HEK293 (cell line): ENCODE measurements at regions not wholly inside any gene's neighbourhood (a gene's known extent, or its start where the extent isn't known, plus 50 kb on each side); places are given as distances from the start of the nearest gene placed in this dataset.

Experiments used
- CTCF ChIA-PET: fragments of 350-600 bp; formaldehyde crosslinking; extraction: SDS; loops from one replicate; lab custom pipeline; 2021; ENCODE audit warnings: antibody characterized with exemption; lab: Yijun Ruan, JAX
- POLR2A ChIA-PET: fragments of 300-600 bp; formaldehyde crosslinking; extraction: SDS; loops from one replicate; lab custom pipeline; 2020; ENCODE audit warnings: antibody characterized with exemption, inconsistent platforms; lab: Yijun Ruan, JAX
- H3K27ac ChIP-seq: fragments of 200-500 bp; sonication (Bioruptor generic); 2 replicates; pipeline ENCODE4 v1.5.1; 2014; ENCODE audit warnings: low read depth, low read length, control low read depth, inconsistent platforms; ENCODE audit errors: extremely low read depth
- H3K36me3 ChIP-seq, 2 experiments: fragments of 200-500 bp in 1 of 2; sonication (Bioruptor generic) in 1 of 2; 1 replicate in 1 of 2; 2 replicates in 1 of 2; pipeline ENCODE4 v1.5.1; 2014 to 2017; ENCODE audit warnings: inconsistent platforms in 2 of 2, low read length in 2 of 2; ENCODE audit not compliant: control insufficient read depth in 2 of 2, insufficient read depth in 1 of 2
- H3K4me1 ChIP-seq: fragments of 200-500 bp; sonication (Bioruptor generic); 2 replicates; pipeline ENCODE4 v1.5.1; 2014; ENCODE audit warnings: mild to moderate bottlenecking, low read length, inconsistent platforms; ENCODE audit not compliant: control insufficient read depth, insufficient read depth
- H3K4me3 ChIP-seq: 2 replicates; pipeline ENCODE4 v1.5.1; 2011; ENCODE audit warnings: low read depth, mild to moderate bottlenecking, control low read depth, low read length, moderate library complexity
- H3K9me3 ChIP-seq: fragments of 200-500 bp; sonication (Bioruptor generic); 2 replicates; pipeline ENCODE4 v1.5.1; 2014; ENCODE audit warnings: low read depth, low read length, inconsistent platforms; ENCODE audit not compliant: control insufficient read depth, insufficient read depth
- KLF10 ChIP-seq: fragments of 450-650 bp; IDR thresholded peaks from 2 replicates; pipeline ENCODE4 v1.5.1; 2018; ENCODE audit warnings: missing biosample characterization, mild to moderate bottlenecking, missing genetic modification characterization
- PRDM2 ChIP-seq: fragments of 450-650 bp; formaldehyde crosslinking; IDR thresholded peaks from 2 replicates; pipeline ENCODE4 v1.5.1; 2016; ENCODE audit warnings: missing biosample characterization, missing genetic modification characterization, borderline replicate concordance
- SCRT2 ChIP-seq: fragments of 450-650 bp; formaldehyde crosslinking; IDR thresholded peaks from 2 replicates; pipeline ENCODE4 v1.5.1; 2016; ENCODE audit warnings: missing biosample characterization, missing genetic modification characterization
- TCF7L2 ChIP-seq: IDR thresholded peaks from 2 replicates; pipeline ENCODE4 v1.6.1; 2011; ENCODE audit warnings: low read depth, mild to moderate bottlenecking, inconsistent platforms, low read length, moderate library complexity, borderline replicate concordance
- ZNF114 ChIP-seq: fragments of 450-650 bp; formaldehyde crosslinking; IDR thresholded peaks from 2 replicates; pipeline ENCODE4 v1.5.0; 2017; ENCODE audit warnings: missing biosample characterization, missing genetic modification characterization
- ZNF174 ChIP-seq: fragments of 450-650 bp; formaldehyde crosslinking; IDR thresholded peaks from 2 replicates; pipeline ENCODE4 v1.5.0; 2017; ENCODE audit warnings: missing biosample characterization, mild to moderate bottlenecking, missing genetic modification characterization
- ZNF18 ChIP-seq: fragments of 450-650 bp; formaldehyde crosslinking; IDR thresholded peaks from 2 replicates; pipeline ENCODE4 v1.5.1; 2016; ENCODE audit warnings: missing biosample characterization, missing genetic modification characterization
- ZNF202 ChIP-seq: fragments of 450-650 bp; formaldehyde crosslinking; IDR thresholded peaks from 2 replicates; pipeline ENCODE4 v1.5.1; 2016; ENCODE audit warnings: missing biosample characterization, missing genetic modification characterization, borderline replicate concordance
- ZNF280D ChIP-seq: fragments of 450-650 bp; formaldehyde crosslinking; IDR thresholded peaks from 2 replicates; pipeline ENCODE4 v1.5.1; 2016; ENCODE audit warnings: missing biosample characterization, missing genetic modification characterization
- ZNF350 ChIP-seq: fragments of 450-650 bp; formaldehyde crosslinking; IDR thresholded peaks from 2 replicates; pipeline ENCODE4 v1.5.0; 2017; ENCODE audit warnings: missing biosample characterization, mild to moderate bottlenecking, missing genetic modification characterization
- ZNF404 ChIP-seq: fragments of 450-650 bp; formaldehyde crosslinking; IDR thresholded peaks from 2 replicates; pipeline ENCODE4 v1.5.1; 2017; ENCODE audit warnings: missing biosample characterization, missing genetic modification characterization
- ZNF48 ChIP-seq: fragments of 450-650 bp; formaldehyde crosslinking; IDR thresholded peaks from 2 replicates; pipeline ENCODE4 v1.5.1; 2016; ENCODE audit warnings: missing biosample characterization, missing genetic modification characterization
- ZNF510 ChIP-seq: fragments of 450-650 bp; formaldehyde crosslinking; IDR thresholded peaks from 2 replicates; pipeline ENCODE4 v1.5.1; 2018; ENCODE audit warnings: mild to moderate bottlenecking, missing genetic modification characterization, missing biosample characterization; ENCODE audit not compliant: insufficient replicate concordance
- ZNF580 ChIP-seq: fragments of 450-650 bp; formaldehyde crosslinking; IDR thresholded peaks from 2 replicates; pipeline ENCODE4 v1.5.1; 2016; ENCODE audit warnings: missing biosample characterization, missing genetic modification characterization
- ZNF645 ChIP-seq: fragments of 450-650 bp; formaldehyde crosslinking; IDR thresholded peaks from 2 replicates; pipeline ENCODE4; 2016; ENCODE audit warnings: missing biosample characterization, missing genetic modification characterization
- ZNF658 ChIP-seq: fragments of 450-650 bp; formaldehyde crosslinking; IDR thresholded peaks from 2 replicates; pipeline ENCODE4; 2016; ENCODE audit warnings: missing biosample characterization, missing genetic modification characterization
- ZNF76 ChIP-seq: fragments of 450-650 bp; formaldehyde crosslinking; IDR thresholded peaks from 2 replicates; pipeline ENCODE4; 2016; ENCODE audit warnings: low read depth, missing biosample characterization, missing genetic modification characterization, borderline replicate concordance

GRCh38 chr3:110301781-110302180 is 769.8 kb upstream of the NECTIN3 start (continued):
- no peak for TF ChIP-seq ZNF580 (tag by site-specific recombination)
- no peak for TF ChIP-seq ZNF202 (tag by site-specific recombination)

GRCh38 chr3:110307065-110307809 is 764.4 kb upstream of the NECTIN3 start:
- TF ChIP-seq ZNF350, result no peak
- no peak for TF ChIP-seq ZNF645
- TF ChIP-seq ZNF18 (tag by site-specific recombination), result no peak
- no peak for TF ChIP-seq ZNF404 (tag by site-specific recombination)
- no peak for TF ChIP-seq ZNF76 (tag by site-specific recombination)
- no peak for TF ChIP-seq ZNF510 (tag by site-specific recombination)
- TF ChIP-seq, all 188 proteins: peak for 0
- Histone ChIP-seq H3K9me3 (no peaks in the 10 kb centered on the region), H3K4me1 (no peaks in the 10 kb centered on the region), H3K27ac (no peak overlapping the region), H3K36me3 (no peaks in the 10 kb centered on the region), H3K4me3 (no peak overlapping the region)
- CTCF ChIA-PET, result no interaction called here
- POLR2A ChIA-PET, result no interaction called here

GRCh38 chr3:110311541-110311940 is 760.1 kb upstream of the NECTIN3 start:
- no peaks in the 10 kb centered on the region for H3K36me3 ChIP-seq
- POLR2A ChIA-PET, result no interaction called here
- H3K4me3 ChIP-seq, result no peak overlapping the region
- H3K9me3 ChIP-seq, result no peaks in the 10 kb centered on the region
- H3K27ac ChIP-seq, result no peak overlapping the region
- H3K4me1 ChIP-seq, result no peaks in the 10 kb centered on the region
- no peak for TF ChIP-seq ZNF48 (tag by site-specific recombination)
- TF ChIP-seq ZNF280D (tag by site-specific recombination), result no peak
- no peak for TF ChIP-seq KLF10 (tag by site-specific recombination)
- TF ChIP-seq ZNF114 (tag by site-specific recombination), result no peak
- no peak for TF ChIP-seq ZNF658 (tag by site-specific recombination)
- TF ChIP-seq ZNF174 (tag by site-specific recombination), result no peak
- TF ChIP-seq TCF7L2, result no peak
- no peak for TF ChIP-seq ZNF510 (tag by site-specific recombination)
- no peak for TF ChIP-seq SCRT2 (tag by site-specific recombination)
- no peak for TF ChIP-seq PRDM2 (tag by site-specific recombination)
- TF ChIP-seq, all 188 proteins: peak for 0
- CTCF ChIA-PET, result no interaction called here
